Panc1 (cell line): ENCODE measurements at regions not wholly inside any gene's neighbourhood (a gene's known extent, or its start where the extent isn't known, plus 50 kb on each side); places are given as distances from the start of the nearest gene placed in this dataset.
"Not testable (repeated sequence)": the region's sequence is repeated elsewhere in the genome, so short reads cannot be mapped to it uniquely, and the experiment has no call there.

Source experiments
- ATAC-seq: fragments of 200-7000 bp; cut with Tn5 transposase; 2 replicates; pipeline ENCODE4 v1.9.1; 2020; ENCODE audit warnings: mild to moderate bottlenecking, moderate library complexity
- BruUV-seq: library from RNA; stranded (reverse); fragments of 400-500 nt; replicated peaks from 2 replicates; lab custom pipeline; 2021; lab: Mats Ljungman, UMichigan
- CTCF ChIA-PET: fragments of 300-600 bp; sonication (Branson Sonifier 250); formaldehyde crosslinking; loops from one replicate; lab custom pipeline; 2022; ENCODE audit warnings: antibody characterized with exemption; lab: Charles Lee
- POLR2A ChIA-PET: fragments of 300-600 bp; sonication (Branson Sonifier 250); formaldehyde crosslinking; loops from one replicate; lab custom pipeline; 2022; ENCODE audit warnings: antibody characterized with exemption; lab: Charles Lee
- DNase-seq: peaks from one replicate; pipeline ENCODE4 v3.0.0-alpha.2; 2010; ENCODE audit warnings: low read depth, low spot score
- H3K27ac ChIP-seq: 2 replicates; pipeline ENCODE4 v1.5.1; 2011; ENCODE audit warnings: mild to moderate bottlenecking, low read length, inconsistent platforms
- H3K27me3 ChIP-seq: fragments of 200-500 bp; sonication (Bioruptor generic); 2 replicates; pipeline ENCODE4 v1.6.0; 2014; ENCODE audit warnings: low read length, inconsistent platforms; ENCODE audit not compliant: control insufficient read depth, insufficient read depth
- H3K36me3 ChIP-seq: fragments of 200-500 bp; sonication (Bioruptor generic); 2 replicates; pipeline ENCODE4 v1.5.1; 2014; ENCODE audit warnings: inconsistent platforms, mild to moderate bottlenecking, low read length, moderate library complexity; ENCODE audit not compliant: control insufficient read depth, insufficient read depth
- H3K4me1 ChIP-seq: 2 replicates; pipeline ENCODE4 v1.5.1; 2011; ENCODE audit warnings: inconsistent platforms, mild to moderate bottlenecking, low read length, moderate library complexity; ENCODE audit not compliant: control insufficient read depth, insufficient read depth
- H3K4me3 ChIP-seq, 2 experiments: 2 replicates each; pipeline ENCODE4 v1.5.1; 2011 to 2012; ENCODE audit warnings: low read depth in 2 of 2, low read length in 2 of 2, mild to moderate bottlenecking in 2 of 2, inconsistent platforms in 1 of 2, moderate library complexity in 1 of 2
- H3K9me3 ChIP-seq: fragments of 200-500 bp; sonication (Bioruptor generic); 2 replicates; pipeline ENCODE4 v1.5.1; 2014; ENCODE audit warnings: low read depth, mild to moderate bottlenecking, inconsistent platforms, low read length, moderate library complexity; ENCODE audit not compliant: control insufficient read depth, insufficient read depth
- CTCF ChIP-seq: fragments of 450-650 bp; IDR thresholded peaks from 2 replicates; pipeline ENCODE4 v1.5.1; 2017; ENCODE audit warnings: mild to moderate bottlenecking
- POLR2AphosphoS5 ChIP-seq: IDR thresholded peaks from 2 replicates; pipeline ENCODE4 v1.6.1; 2012; ENCODE audit warnings: mild to moderate bottlenecking, low read depth, low read length, moderate library complexity
- SIN3A ChIP-seq: IDR thresholded peaks from 2 replicates; pipeline ENCODE4 v1.6.1; 2012; ENCODE audit warnings: low read depth, mild to moderate bottlenecking, low read length, moderate library complexity, borderline replicate concordance; ENCODE audit not compliant: insufficient read depth
- TCF7L2 ChIP-seq: IDR thresholded peaks from 2 replicates; pipeline ENCODE4 v1.6.1; 2011; ENCODE audit warnings: mild to moderate bottlenecking, low read depth, low read length, inconsistent platforms
- in situ Hi-C: cut with HindIII; loops from 2 replicates; pipeline ENCODE4 v1.10.0; 2016; ENCODE audit warnings: low sequenced_read_pairs, low pct_unique_long_range_greater_than_20kb
- intact Hi-C: fragments of 100-400 bp; cut with micrococcal nuclease; formaldehyde crosslinking; loops from one replicate; pipeline ENCODE4 v1.10.0; 2022; ENCODE audit not compliant: unreplicated experiment
- TF ChIP-seq, protein P1 (sequence below), 2 experiments: IDR thresholded peaks; 2 replicates each; pipeline ENCODE4 v1.6.1; 2011 to 2012; ENCODE audit warnings: low read depth in 2 of 2, control low read depth in 1 of 2, low read length in 1 of 2, mild to moderate bottlenecking in 1 of 2, moderate library complexity in 1 of 2; ENCODE audit not compliant: insufficient read depth in 1 of 2

GRCh38 chr4:138774940-138775339 lies 240.6 kb upstream of the NOCT start:
- Histone ChIP-seq H3K36me3 (no peaks in the 10 kb centered on the region), H3K4me3 (no peak overlapping the region), H3K27ac (no peak overlapping the region), H3K27me3 (no peaks in the 10 kb centered on the region; the same call in 1 of the 2 replicates), H3K9me3 (no peaks in the 10 kb centered on the region), H3K4me1 (no peaks in the 10 kb centered on the region)
- CTCF ChIA-PET: no interaction called here
- in situ Hi-C loops (no loop called here), intact Hi-C loops (no loop called here)
- DNase-seq (no peak), ATAC-seq (no peak)
- BruUV-seq: no TSS peak
- TF ChIP-seq POLR2AphosphoS5: no peak
- no peak for TF ChIP-seq TCF7L2
- TF ChIP-seq, protein P1, sequence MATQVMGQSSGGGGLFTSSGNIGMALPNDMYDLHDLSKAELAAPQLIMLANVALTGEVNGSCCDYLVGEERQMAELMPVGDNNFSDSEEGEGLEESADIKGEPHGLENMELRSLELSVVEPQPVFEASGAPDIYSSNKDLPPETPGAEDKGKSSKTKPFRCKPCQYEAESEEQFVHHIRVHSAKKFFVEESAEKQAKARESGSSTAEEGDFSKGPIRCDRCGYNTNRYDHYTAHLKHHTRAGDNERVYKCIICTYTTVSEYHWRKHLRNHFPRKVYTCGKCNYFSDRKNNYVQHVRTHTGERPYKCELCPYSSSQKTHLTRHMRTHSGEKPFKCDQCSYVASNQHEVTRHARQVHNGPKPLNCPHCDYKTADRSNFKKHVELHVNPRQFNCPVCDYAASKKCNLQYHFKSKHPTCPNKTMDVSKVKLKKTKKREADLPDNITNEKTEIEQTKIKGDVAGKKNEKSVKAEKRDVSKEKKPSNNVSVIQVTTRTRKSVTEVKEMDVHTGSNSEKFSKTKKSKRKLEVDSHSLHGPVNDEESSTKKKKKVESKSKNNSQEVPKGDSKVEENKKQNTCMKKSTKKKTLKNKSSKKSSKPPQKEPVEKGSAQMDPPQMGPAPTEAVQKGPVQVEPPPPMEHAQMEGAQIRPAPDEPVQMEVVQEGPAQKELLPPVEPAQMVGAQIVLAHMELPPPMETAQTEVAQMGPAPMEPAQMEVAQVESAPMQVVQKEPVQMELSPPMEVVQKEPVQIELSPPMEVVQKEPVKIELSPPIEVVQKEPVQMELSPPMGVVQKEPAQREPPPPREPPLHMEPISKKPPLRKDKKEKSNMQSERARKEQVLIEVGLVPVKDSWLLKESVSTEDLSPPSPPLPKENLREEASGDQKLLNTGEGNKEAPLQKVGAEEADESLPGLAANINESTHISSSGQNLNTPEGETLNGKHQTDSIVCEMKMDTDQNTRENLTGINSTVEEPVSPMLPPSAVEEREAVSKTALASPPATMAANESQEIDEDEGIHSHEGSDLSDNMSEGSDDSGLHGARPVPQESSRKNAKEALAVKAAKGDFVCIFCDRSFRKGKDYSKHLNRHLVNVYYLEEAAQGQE (IDR thresholded peaks at IDR 0.05; ENCODE audit: insufficient read depth in 1 of 2, low read depth in 2 of 2, low read length in 1 of 2): no peak
- TF ChIP-seq CTCF: no peak
- no peak for TF ChIP-seq SIN3A
- POLR2A ChIA-PET: no interaction called here

DNA sequence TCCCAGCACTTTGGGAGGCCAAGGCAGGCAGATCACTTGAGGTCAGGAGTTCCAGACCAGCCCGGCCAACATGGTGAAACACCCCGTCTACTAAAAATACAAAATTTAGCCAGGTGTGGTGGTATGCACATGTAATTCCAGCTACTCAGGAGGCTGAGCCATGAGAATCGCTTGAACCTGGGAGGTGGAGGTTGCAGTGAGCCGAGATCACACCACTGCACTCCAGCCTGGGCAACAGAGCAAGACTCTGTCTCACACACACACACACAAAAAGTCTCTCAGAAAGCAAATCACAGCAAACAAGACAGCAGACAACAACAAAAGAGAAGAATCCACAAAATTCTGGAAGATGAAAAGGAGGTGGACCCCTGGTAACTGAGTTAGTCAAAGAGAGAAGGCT lies 241.5 kb upstream of the NOCT start:
- POLR2A ChIA-PET, ATAC-seq, H3K36me3 ChIP-seq, H3K9me3 ChIP-seq, BruUV-seq, DNase-seq, intact Hi-C loops, in situ Hi-C loops, H3K4me3 ChIP-seq, H3K27me3 ChIP-seq, H3K4me1 ChIP-seq, CTCF ChIA-PET, H3K27ac ChIP-seq: not testable (repeated sequence)

- in situ Hi-C loops: no loop called here
- no peaks in the 10 kb centered on the region for H3K36me3 ChIP-seq
- no peak for TF ChIP-seq POLR2AphosphoS5
- TF ChIP-seq CTCF: no peak
- TF ChIP-seq, protein P1 (IDR thresholded peaks at IDR 0.05; ENCODE audit: insufficient read depth in 1 of 2, low read depth in 2 of 2, low read length in 1 of 2): no peak
- no peak for TF ChIP-seq SIN3A
- no peak for TF ChIP-seq TCF7L2
- POLR2A ChIA-PET: no interaction called here
- DNase-seq: no peak
- CTCF ChIA-PET: no interaction called here
- H3K4me3 ChIP-seq: no peak overlapping the region
- H3K27ac ChIP-seq: no peak overlapping the region
- ATAC-seq: no peak
- no peaks in the 10 kb centered on the region for H3K9me3 ChIP-seq
- intact Hi-C loops: no loop called here
- H3K27me3 ChIP-seq: no peaks in the 10 kb centered on the region; the same call in 1 of the 2 replicates
- BruUV-seq: no TSS peak
- no peaks in the 10 kb centered on the region for H3K4me1 ChIP-seq
These were observed 242.3 kb upstream of the NOCT start for GRCh38 chr4:138773321-138773720.
